ENCODE measurements at regions not wholly inside any gene's neighbourhood (a gene's known extent, or its start where the extent isn't known, plus 50 kb on each side); places are given as distances from the start of the nearest gene placed in this dataset.

- H4K20me1 ChIP-seq (replicated peaks in 1 of 2; ENCODE audit: control insufficient read depth in 1 of 2, insufficient read depth in 2 of 2, low read length in 2 of 2), result no peaks in the 10 kb centered on the region
- no peak overlapping the region for H2BK12ac ChIP-seq (ENCODE audit: low read depth, low read length)
- H2BK120ac ChIP-seq (replicated peaks; ENCODE audit: low read depth, low read length), result no peak overlapping the region
- H3K56ac ChIP-seq (replicated peaks; ENCODE audit: insufficient read length, low read depth, low read length), result no peak overlapping the region
- no peaks in the 10 kb centered on the region for H3K23me2 ChIP-seq (ENCODE audit: low read depth, low read length)
- CTCF ChIA-PET (ENCODE audit: partially characterized antibody), result interaction anchor here (0.5 to 1.5 kb wide), 2 partner anchors 34 to 295 kb away, joined by 3 to 6 read pairs; no protein-coding TSS in a partner anchor
- H3K23ac ChIP-seq (ENCODE audit: insufficient read length), result no peak overlapping the region
- no peak overlapping the region for H3K18ac ChIP-seq (ENCODE audit: extremely low read depth, low read length)
- POLR2A ChIA-PET (ENCODE audit: partially characterized antibody), result no interaction called here
- no peaks in the 10 kb centered on the region for H3K27me3 ChIP-seq (replicated peaks in 1 of 4; ENCODE audit: control insufficient read depth in 3 of 4, extremely low read depth in 1 of 4, insufficient read depth in 3 of 4, low read length in 3 of 4)
- H4K91ac ChIP-seq (replicated peaks; ENCODE audit: insufficient read length, low read length), result no peak overlapping the region
- H2BK15ac ChIP-seq (ENCODE audit: low read length), result no peak overlapping the region
- TF ChIP-seq RFX5 (IDR thresholded peaks at IDR 0.05; ENCODE audit: borderline replicate concordance, low read depth, low read length), result no peak
- no peak for TF ChIP-seq SUZ12 (IDR thresholded peaks at IDR 0.05; ENCODE audit: low read length)
- no peak overlapping the region for H3K4ac ChIP-seq (replicated peaks; ENCODE audit: insufficient read length, low read depth, low read length)
- H3K79me2 ChIP-seq (ENCODE audit: control insufficient read depth in 1 of 2, insufficient read depth in 2 of 2, low read length in 2 of 2), result no peaks in the 10 kb centered on the region
- FAIRE-seq (no peak), DNase-seq (ENCODE audit: low read depth in 1 of 2, low spot score in 2 of 2) (no peak)
- no peak overlapping the region for H2AFZ ChIP-seq (ENCODE audit: low read length)
- H3K4me3 ChIP-seq (ENCODE audit: extremely low read depth in 1 of 4, insufficient read depth in 2 of 4, low read depth in 3 of 4, low read length in 4 of 4), result no peak overlapping the region
- H3K9me3 ChIP-seq (ENCODE audit: insufficient read depth in 2 of 2, low read depth in 1 of 2, low read length in 1 of 2), result no peaks in the 10 kb centered on the region
- no peak overlapping the region for H3K14ac ChIP-seq (ENCODE audit: insufficient read length)
- H2BK20ac ChIP-seq (ENCODE audit: low read length), result no peak overlapping the region
- no peak overlapping the region for H2AK5ac ChIP-seq (ENCODE audit: low read depth, low read length)
- no peak overlapping the region for H2BK5ac ChIP-seq (ENCODE audit: low read depth, low read length)
- H4K8ac ChIP-seq (ENCODE audit: extremely low read depth, insufficient read depth, low read length), result no peak overlapping the region
- WGBS, 2 experiments (ENCODE audit: extremely low coverage in 1 of 2, insufficient coverage in 1 of 2, insufficient read length in 1 of 2, insufficient replicate concordance in 2 of 2, low coverage in 1 of 2, low lambda C conversion rate in 2 of 2, missing lambda C conversion rate in 1 of 2), result no CpG with 5 or more reads among the region's 1 CpG
- no peak overlapping the region for H3K27ac ChIP-seq (ENCODE audit: low read depth, low read length)
- no peaks in the 10 kb centered on the region for H3K36me3 ChIP-seq (ENCODE audit: control insufficient read depth in 2 of 4, insufficient read depth in 4 of 4, low read length in 3 of 4)
- no peaks in the 10 kb centered on the region for H3K79me1 ChIP-seq (ENCODE audit: low read depth, low read length)
- H4K5ac ChIP-seq (ENCODE audit: insufficient read length, low read depth, low read length), result no peak overlapping the region
- no peak overlapping the region for H3K9ac ChIP-seq (replicated peaks in 1 of 4; ENCODE audit: extremely low read depth in 1 of 4, low read depth in 3 of 4, low read length in 3 of 4)
- H3K4me1 ChIP-seq (replicated peaks in 1 of 4; ENCODE audit: control insufficient read depth in 3 of 4, insufficient read depth in 4 of 4, low read length in 3 of 4), result peaks cover 3 to 6% (median 4%) of the 10 kb centered on the region in 4 experiments; a peak in 3 of 7 replicates
- H3K4me2 ChIP-seq (ENCODE audit: insufficient read depth in 1 of 2, low read depth in 2 of 2, low read length in 2 of 2), result no peak overlapping the region
Measured at GRCh38 chr1:178637841-178638240, 87.2 kb upstream of the RALGPS2 start.
